ENCODE measurements at regions not wholly inside any gene's neighbourhood (a gene's known extent, or its start where the extent isn't known, plus 50 kb on each side); places are given as distances from the start of the nearest gene placed in this dataset.
"Not testable (repeated sequence)": the region's sequence is repeated elsewhere in the genome, so short reads cannot be mapped to it uniquely, and the experiment has no call there.

GRCh38 chr4:43659547-43659946 is 767.0 kb downstream of the GRXCR1 start:
- not testable (repeated sequence) for TF ChIP-seq EZH2 (IDR thresholded peaks at IDR 0.05; ENCODE audit: borderline replicate concordance); CTCF (IDR thresholded peaks at IDR 0.05; ENCODE audit: poor library complexity); EZH2phosphoT487 (IDR thresholded peaks at IDR 0.05; ENCODE audit: low read depth, severe bottlenecking, unreplicated experiment)
